Daoy (cell line): ENCODE measurements at regions not wholly inside any gene's neighbourhood (a gene's known extent, or its start where the extent isn't known, plus 50 kb on each side); places are given as distances from the start of the nearest gene placed in this dataset.

ENCODE experiments used
- DNase-seq: peaks from one replicate; pipeline ENCODE4 v3.0.0-alpha.2; 2015; ENCODE audit warnings: low read depth

GRCh38 chr4:11931266-11931820 lies 502.6 kb upstream of the HS3ST1 start:
- no peak for DNase-seq

- DNase-seq, result no peak
Observed at GRCh38 chr4:11929080-11929479, 500.4 kb upstream of the HS3ST1 start.

- DNase-seq, result no peak
Observed at GRCh38 chr4:11919316-11919715, 490.6 kb upstream of the HS3ST1 start.

- DNase-seq, result no peak
Observed at GRCh38 chr4:11914406-11914805, 485.7 kb upstream of the HS3ST1 start.

- peak; percentile 3 for DNase-seq
Observed at GRCh38 chr4:11912886-11913285, 484.2 kb upstream of the HS3ST1 start.

- no peak for DNase-seq
Observed at GRCh38 chr4:11910812-11911211, 482.1 kb upstream of the HS3ST1 start.

- DNase-seq, result no peak
Observed at GRCh38 chr4:11908712-11909111, 480.0 kb upstream of the HS3ST1 start.

GRCh38 chr4:11908205-11908604 lies 479.5 kb upstream of the HS3ST1 start:
- DNase-seq, result no peak

- DNase-seq, result no peak
Observed at GRCh38 chr4:11904846-11905739, 476.4 kb upstream of the HS3ST1 start.

GRCh38 chr4:11904117-11904535 lies 475.4 kb upstream of the HS3ST1 start:
- DNase-seq, result no peak

GRCh38 chr4:11901089-11901488 lies 472.4 kb upstream of the HS3ST1 start:
- no peak for DNase-seq

- no peak for DNase-seq
Observed at GRCh38 chr4:11900359-11900758, 471.7 kb upstream of the HS3ST1 start.

- no peak for DNase-seq
Observed at GRCh38 chr4:11898796-11899195, 470.1 kb upstream of the HS3ST1 start.

- DNase-seq, result no peak
Observed at GRCh38 chr4:11895766-11896165, 467.1 kb upstream of the HS3ST1 start.

GRCh38 chr4:11894977-11895376 lies 466.3 kb upstream of the HS3ST1 start:
- DNase-seq, result no peak

- DNase-seq, result no peak
Observed at GRCh38 chr4:11894221-11894620, 465.5 kb upstream of the HS3ST1 start.

GRCh38 chr4:11889099-11889498 lies 460.4 kb upstream of the HS3ST1 start:
- DNase-seq, result no peak

- no peak for DNase-seq
Observed at GRCh38 chr4:11881947-11882346, 453.3 kb upstream of the HS3ST1 start.

GRCh38 chr4:11881364-11881763 lies 452.7 kb upstream of the HS3ST1 start:
- no peak for DNase-seq

- DNase-seq, result no peak
Observed at GRCh38 chr4:11878241-11878640, 449.5 kb upstream of the HS3ST1 start.

GRCh38 chr4:11876104-11876503 lies 447.4 kb upstream of the HS3ST1 start:
- DNase-seq, result no peak

- DNase-seq, result no peak
Observed at GRCh38 chr4:11869191-11869870, 440.6 kb upstream of the HS3ST1 start.

GRCh38 chr4:11866391-11866790 lies 437.7 kb upstream of the HS3ST1 start:
- no peak for DNase-seq
